ENCODE measurements at regions not wholly inside any gene's neighbourhood (a gene's known extent, or its start where the extent isn't known, plus 50 kb on each side); places are given as distances from the start of the nearest gene placed in this dataset.

DNA sequence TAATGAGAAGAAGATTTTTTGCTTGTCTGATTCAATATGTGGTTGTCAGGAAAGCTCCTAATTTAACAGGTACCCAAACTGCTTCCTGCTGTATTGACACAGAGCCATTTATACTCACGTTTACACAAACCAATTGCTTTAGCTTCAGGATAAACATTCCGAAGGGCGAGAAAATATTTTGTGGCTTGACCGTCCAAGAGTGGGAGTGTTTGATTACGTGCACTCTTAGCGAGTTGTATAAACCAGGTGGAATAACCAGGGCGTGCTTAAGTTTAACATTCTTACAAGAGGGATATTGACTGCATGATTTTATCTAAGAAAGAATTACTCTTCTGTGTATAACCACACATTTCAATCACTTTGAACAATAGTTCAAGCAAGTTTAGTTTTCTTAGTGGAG is 278.7 kb upstream of the TYRP1 start:
- TF ChIP-seq GATA2 (IDR thresholded peaks at IDR 0.05; ENCODE audit: low read depth, low read length) (no peak), GATA3 (IDR thresholded peaks at IDR 0.05; ENCODE audit: low read depth, low read length) (no peak)
